ENCODE measurements at regions not wholly inside any gene's neighbourhood (a gene's known extent, or its start where the extent isn't known, plus 50 kb on each side); places are given as distances from the start of the nearest gene placed in this dataset.

DNA sequence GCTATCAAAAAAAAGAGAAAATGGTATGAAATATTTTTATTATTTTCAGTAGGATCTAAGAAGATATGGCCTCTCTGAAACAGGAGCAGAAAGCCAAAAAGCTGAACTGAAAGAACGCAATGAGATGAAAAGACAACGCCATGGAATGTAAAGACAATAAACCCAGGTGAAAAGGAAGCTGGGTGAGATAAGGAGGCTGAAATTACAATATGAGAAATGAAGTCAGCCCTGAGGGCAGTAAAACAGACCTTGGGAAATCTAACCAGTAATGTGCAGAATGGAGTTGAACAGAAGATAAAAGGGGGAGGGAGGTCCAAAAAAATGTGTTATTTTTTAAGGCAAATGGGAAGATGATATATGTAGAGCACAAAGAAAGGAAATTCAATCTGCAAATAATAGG lies 265.3 kb downstream of the ENC1 start:
- TF ChIP-seq EZH2 (IDR thresholded peaks at IDR 0.05; ENCODE audit: borderline replicate concordance, low read depth, low read length, poor library complexity, severe bottlenecking) (no peak), CTCF (conservative IDR thresholded peaks at IDR 0.05; ENCODE audit: low read depth, low read length) (no peak)
